Thoracic aorta (tissue), 2 donors: ENCODE measurements at regions not wholly inside any gene's neighbourhood (a gene's known extent, or its start where the extent isn't known, plus 50 kb on each side); places are given as distances from the start of the nearest gene placed in this dataset.

Experiments
- ATAC-seq: fragments of 150-250 bp; one replicate; pipeline ENCODE4 v1.8.0; 2017; ENCODE audit warnings: low read depth; ENCODE audit not compliant: insufficient number of reproducible peaks, low FRiP score
- DNase-seq: peaks from one replicate; pipeline ENCODE4 v3.0.0-alpha.2; 2020; ENCODE audit warnings: low spot score
- H3K27ac ChIP-seq, 2 donors: fragments of 200-600 bp; sonication (generic); 1 replicate in 1 of 2; 2 replicates in 1 of 2; pipeline ENCODE4 v1.5.1; 2016; ENCODE audit warnings: mild to moderate bottlenecking in 2 of 2, moderate library complexity in 2 of 2
- H3K27me3 ChIP-seq: fragments of 200-600 bp; sonication (generic); replicated peaks from 2 replicates; pipeline ENCODE4 v1.6.0; 2016; ENCODE audit warnings: mild to moderate bottlenecking; ENCODE audit not compliant: insufficient read depth
- H3K36me3 ChIP-seq: fragments of 200-600 bp; sonication (generic); one replicate; pipeline ENCODE4 v1.5.1; 2016
- H3K4me1 ChIP-seq, 2 donors: fragments of 200-600 bp; sonication (generic); 1 replicate in 1 of 2; 2 replicates in 1 of 2; pipeline versions ENCODE4 v1.5.1 to v1.6.0; 2016; ENCODE audit warnings: low read depth in 2 of 2, mild to moderate bottlenecking in 1 of 2; ENCODE audit not compliant: control insufficient read depth in 1 of 2
- H3K4me3 ChIP-seq: fragments of 200-600 bp; sonication (generic); 2 replicates; pipeline ENCODE4 v1.5.1; 2016; ENCODE audit warnings: mild to moderate bottlenecking
- H3K9me3 ChIP-seq: fragments of 200-600 bp; sonication (generic); 2 replicates; pipeline ENCODE4 v1.5.1; 2016
- TF ChIP-seq, protein P1 (sequence below): fragments of 200-600 bp; sonication (generic); IDR thresholded peaks from one replicate; pipeline ENCODE4 v1.5.1; 2019; ENCODE audit warnings: antibody characterized with exemption

- TF ChIP-seq, protein P1, sequence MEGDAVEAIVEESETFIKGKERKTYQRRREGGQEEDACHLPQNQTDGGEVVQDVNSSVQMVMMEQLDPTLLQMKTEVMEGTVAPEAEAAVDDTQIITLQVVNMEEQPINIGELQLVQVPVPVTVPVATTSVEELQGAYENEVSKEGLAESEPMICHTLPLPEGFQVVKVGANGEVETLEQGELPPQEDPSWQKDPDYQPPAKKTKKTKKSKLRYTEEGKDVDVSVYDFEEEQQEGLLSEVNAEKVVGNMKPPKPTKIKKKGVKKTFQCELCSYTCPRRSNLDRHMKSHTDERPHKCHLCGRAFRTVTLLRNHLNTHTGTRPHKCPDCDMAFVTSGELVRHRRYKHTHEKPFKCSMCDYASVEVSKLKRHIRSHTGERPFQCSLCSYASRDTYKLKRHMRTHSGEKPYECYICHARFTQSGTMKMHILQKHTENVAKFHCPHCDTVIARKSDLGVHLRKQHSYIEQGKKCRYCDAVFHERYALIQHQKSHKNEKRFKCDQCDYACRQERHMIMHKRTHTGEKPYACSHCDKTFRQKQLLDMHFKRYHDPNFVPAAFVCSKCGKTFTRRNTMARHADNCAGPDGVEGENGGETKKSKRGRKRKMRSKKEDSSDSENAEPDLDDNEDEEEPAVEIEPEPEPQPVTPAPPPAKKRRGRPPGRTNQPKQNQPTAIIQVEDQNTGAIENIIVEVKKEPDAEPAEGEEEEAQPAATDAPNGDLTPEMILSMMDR = no peak
- DNase-seq (no peak), ATAC-seq (no peak)
- no peaks in the 10 kb centered on the region for H3K9me3 ChIP-seq
- no peak overlapping the region for H3K4me3 ChIP-seq
- no peak overlapping the region for H3K27ac ChIP-seq
- no peaks in the 10 kb centered on the region for H3K27me3 ChIP-seq
- no peaks in the 10 kb centered on the region for H3K36me3 ChIP-seq
- no peaks in the 10 kb centered on the region for H3K4me1 ChIP-seq
These were observed 427.1 kb upstream of the SEL1L start for GRCh38 chr14:81960781-81961180.

DNA sequence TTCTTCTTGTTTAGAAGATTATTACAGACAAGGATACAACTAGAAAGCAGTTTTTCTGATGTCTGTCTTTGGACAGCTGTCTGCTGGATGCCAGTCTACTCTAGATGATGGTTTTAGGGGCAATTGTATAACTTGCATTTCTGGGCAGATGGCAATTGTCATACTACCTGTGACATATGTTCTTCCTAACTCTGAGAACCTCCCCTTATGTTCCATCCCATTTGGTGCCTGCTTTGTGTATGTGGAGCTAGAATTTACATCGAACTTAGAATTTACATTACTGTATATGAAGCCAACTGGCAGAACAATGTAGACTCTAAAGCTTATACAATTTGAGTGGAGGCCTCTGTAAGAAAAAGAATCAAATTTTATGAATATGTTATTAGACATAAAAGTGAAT, 430.2 kb upstream of the SEL1L start:
- no peaks in the 10 kb centered on the region for H3K4me1 ChIP-seq
- TF ChIP-seq, protein P1 = no peak
- H3K27me3 ChIP-seq = no peaks in the 10 kb centered on the region
- H3K36me3 ChIP-seq = no peaks in the 10 kb centered on the region
- no peaks in the 10 kb centered on the region for H3K9me3 ChIP-seq
- no peak overlapping the region for H3K4me3 ChIP-seq
- no peak overlapping the region for H3K27ac ChIP-seq
- no peak for ATAC-seq
- DNase-seq = no peak

DNA sequence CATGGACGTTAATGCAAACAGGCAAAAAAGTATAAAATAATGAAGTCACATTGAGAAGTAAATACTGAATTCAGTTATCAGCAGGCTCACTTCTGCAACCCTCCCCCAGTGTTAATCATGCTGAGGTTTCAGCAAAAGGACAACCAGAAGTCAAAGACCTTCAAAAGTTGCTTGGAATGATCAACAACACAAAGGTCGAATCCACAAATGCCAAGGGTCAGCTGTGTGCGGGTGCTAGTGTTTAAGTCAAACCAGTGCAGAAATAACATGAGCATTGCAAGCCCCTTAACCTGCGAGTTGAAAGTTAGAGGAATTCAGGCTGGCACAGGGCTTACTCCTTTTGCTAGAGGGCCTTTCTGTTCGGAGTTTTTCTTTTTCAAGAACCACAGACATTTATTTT, 436.7 kb upstream of the SEL1L start:
- TF ChIP-seq, protein P1 = no peak
- Histone ChIP-seq H3K36me3 (no peaks in the 10 kb centered on the region), H3K27me3 (no peaks in the 10 kb centered on the region), H3K4me1 (no peaks in the 10 kb centered on the region), H3K27ac (no peak overlapping the region), H3K9me3 (no peaks in the 10 kb centered on the region), H3K4me3 (no peak overlapping the region)
- DNase-seq (no peak), ATAC-seq (no peak)

- H3K27ac ChIP-seq = no peak overlapping the region
- DNase-seq (no peak), ATAC-seq (no peak)
- H3K9me3 ChIP-seq = no peaks in the 10 kb centered on the region
- TF ChIP-seq, protein P1 = no peak
- no peak overlapping the region for H3K4me3 ChIP-seq
- no peaks in the 10 kb centered on the region for H3K4me1 ChIP-seq
- H3K36me3 ChIP-seq = no peaks in the 10 kb centered on the region
- H3K27me3 ChIP-seq = no peaks in the 10 kb centered on the region
These were observed 438.3 kb upstream of the SEL1L start for GRCh38 chr14:81971911-81972310.

GRCh38 chr14:81972601-81973000, 438.9 kb upstream of the SEL1L start:
- H3K9me3 ChIP-seq = no peaks in the 10 kb centered on the region
- no peaks in the 10 kb centered on the region for H3K27me3 ChIP-seq
- H3K36me3 ChIP-seq = no peaks in the 10 kb centered on the region
- H3K4me1 ChIP-seq = no peaks in the 10 kb centered on the region
- TF ChIP-seq, protein P1 = no peak
- no peak for ATAC-seq
- no peak for DNase-seq
- H3K27ac ChIP-seq = no peak overlapping the region
- no peak overlapping the region for H3K4me3 ChIP-seq
